GM18520 (cell line): ENCODE measurements at regions not wholly inside any gene's neighbourhood (a gene's known extent, or its start where the extent isn't known, plus 50 kb on each side); places are given as distances from the start of the nearest gene placed in this dataset.
"Not testable (repeated sequence)": the region's sequence is repeated elsewhere in the genome, so short reads cannot be mapped to it uniquely, and the experiment has no call there.

Source experiments
- ATAC-seq: cut with Tn5 transposase; IDR thresholded peaks from one replicate; pipeline ENCODE4 v1.9.1; 2021; ENCODE audit not compliant: unreplicated experiment

DNA sequence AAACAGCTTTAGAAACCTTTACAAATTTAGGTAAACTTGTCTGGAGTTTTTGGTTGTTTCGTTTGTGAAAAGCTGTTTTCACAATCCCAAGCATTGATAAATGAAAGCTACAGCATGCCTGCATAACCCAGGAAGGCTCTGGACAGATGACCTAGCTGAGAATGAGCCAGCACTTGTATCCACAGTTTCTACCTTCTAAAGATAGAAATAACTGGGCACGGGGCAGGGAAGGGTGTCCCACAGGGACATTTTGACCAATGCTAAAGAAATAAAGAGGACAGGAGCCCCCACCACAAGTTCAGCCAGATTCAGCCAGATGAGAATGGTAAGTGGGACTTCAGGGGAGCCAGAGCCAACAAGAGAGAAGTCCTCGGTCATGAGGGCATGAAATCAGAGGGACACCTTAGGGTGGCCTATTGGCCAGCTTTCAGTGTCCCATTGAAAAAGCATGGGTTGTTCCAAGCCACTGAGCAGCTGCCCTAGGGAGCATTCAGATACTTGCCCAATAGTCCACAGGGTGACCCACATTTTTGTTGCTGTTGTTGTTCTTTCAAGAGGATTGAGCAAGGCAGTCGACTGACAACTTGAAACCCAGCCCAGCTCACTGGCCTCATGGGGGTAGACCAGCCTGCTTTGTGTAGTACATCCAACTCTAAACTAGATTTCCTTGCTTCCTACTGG lies 140.3 kb upstream of the NUDT4 start:
- no peak for ATAC-seq

- ATAC-seq = not testable (repeated sequence)
Measured at GRCh38 chr12:93238512-93239262, 139.0 kb upstream of the NUDT4 start.

GRCh38 chr12:93239789-93240188 lies 137.9 kb upstream of the NUDT4 start:
- not testable (repeated sequence) for ATAC-seq

GRCh38 chr12:93242154-93242972 lies 135.4 kb upstream of the NUDT4 start:
- no peak for ATAC-seq

GRCh38 chr12:93243382-93243688 lies 134.4 kb upstream of the NUDT4 start:
- no peak for ATAC-seq

GRCh38 chr12:93243689-93244513 lies 133.8 kb upstream of the NUDT4 start:
- ATAC-seq = no peak

GRCh38 chr12:93244514-93245077 lies 133.1 kb upstream of the NUDT4 start:
- ATAC-seq = peak; percentile 49

- ATAC-seq = peak; percentile 44
Measured at GRCh38 chr12:93245543-93245942, 132.2 kb upstream of the NUDT4 start.

- no peak for ATAC-seq
Measured at GRCh38 chr12:93247313-93247991, 130.3 kb upstream of the NUDT4 start.

DNA sequence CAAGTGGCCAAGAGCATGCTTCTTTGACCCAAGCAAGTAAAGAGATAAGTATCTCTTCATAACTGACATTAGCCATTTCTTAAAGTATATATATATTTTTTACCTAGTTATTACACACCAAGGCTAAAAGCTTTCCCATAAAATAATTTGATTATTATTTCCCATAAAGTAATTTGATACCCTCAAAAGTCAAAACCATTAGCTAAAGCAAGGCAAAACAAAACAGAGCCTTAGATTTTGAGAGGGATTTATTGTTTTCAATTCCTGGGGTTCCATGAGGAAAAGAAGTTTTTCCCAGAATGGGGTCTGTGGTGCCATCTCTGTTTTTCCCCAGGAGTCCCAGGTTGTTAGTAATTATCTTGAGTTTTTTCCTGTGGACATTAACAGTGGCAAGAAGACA lies 125.5 kb upstream of the NUDT4 start:
- no peak for ATAC-seq

- no peak for ATAC-seq
Measured at GRCh38 chr12:93254911-93255310, 122.8 kb upstream of the NUDT4 start.

GRCh38 chr12:93256256-93256969 lies 121.3 kb upstream of the NUDT4 start:
- no peak for ATAC-seq

- no peak for ATAC-seq
Measured at GRCh38 chr12:93261505-93262094, 116.1 kb upstream of the NUDT4 start.

DNA sequence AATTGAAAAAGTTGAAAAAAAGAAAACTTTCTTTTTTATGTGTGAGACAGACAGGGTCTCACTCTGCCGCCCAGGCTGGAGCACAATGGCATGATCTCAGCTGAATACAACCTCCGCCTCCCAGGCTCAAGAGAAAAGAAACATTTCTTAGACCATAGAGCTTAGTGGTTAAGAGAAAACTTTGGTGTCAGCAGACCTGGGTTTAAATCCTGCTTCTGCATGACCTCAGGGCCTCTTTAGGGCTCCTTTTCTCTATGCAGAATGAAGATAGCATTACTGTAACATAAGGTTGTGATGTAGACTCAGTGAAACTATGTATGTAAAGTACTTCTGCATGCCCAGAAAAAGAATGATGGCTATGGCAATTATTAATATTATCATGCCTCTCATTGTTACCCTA lies 104.7 kb upstream of the NUDT4 start:
- ATAC-seq = no peak

- ATAC-seq = no peak
Measured at GRCh38 chr12:93273834-93274564, 103.7 kb upstream of the NUDT4 start.

DNA sequence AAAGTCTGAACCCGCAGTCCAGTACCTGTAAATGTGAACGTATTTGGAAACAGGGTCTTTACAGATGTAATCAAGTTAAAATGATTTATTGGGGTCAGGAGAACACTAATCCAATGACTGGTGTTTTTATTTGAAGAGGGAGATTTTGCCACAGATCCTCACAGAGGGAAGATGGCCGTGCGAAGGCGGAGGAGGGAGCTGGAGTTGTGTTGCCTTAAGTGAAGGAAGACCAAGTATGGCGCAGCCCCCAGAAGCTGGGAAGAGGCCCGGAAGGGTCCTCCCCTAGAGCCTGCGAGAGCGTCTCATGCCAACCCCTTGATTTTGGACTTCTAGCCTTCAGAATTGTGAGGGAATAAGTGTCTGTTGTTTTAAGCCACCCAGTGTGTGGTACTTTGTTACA lies 102.8 kb upstream of the NUDT4 start:
- no peak for ATAC-seq

DNA sequence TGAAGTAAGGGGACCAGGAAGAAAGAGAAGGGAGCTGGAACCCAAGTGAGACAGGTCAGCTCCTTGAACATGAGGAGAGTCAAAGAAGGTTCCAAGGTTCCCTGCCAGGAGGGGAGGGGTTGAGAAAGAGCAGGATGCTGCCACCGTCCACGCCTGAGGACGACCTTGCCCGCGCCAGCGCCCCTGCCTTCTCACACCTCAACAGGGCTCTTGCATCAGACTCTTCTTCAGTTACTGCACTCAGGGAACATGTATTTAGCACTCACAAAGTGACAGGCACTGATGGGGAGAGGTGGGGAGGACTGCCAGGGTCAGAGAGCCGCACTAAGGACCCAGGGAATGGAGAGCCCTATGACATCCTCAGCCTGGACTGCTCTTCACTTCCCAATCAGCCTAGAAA lies 102.1 kb upstream of the NUDT4 start:
- no peak for ATAC-seq

GRCh38 chr12:93279565-93280412 lies 97.9 kb upstream of the NUDT4 start:
- no peak for ATAC-seq
